ENCODE measurements at regions not wholly inside any gene's neighbourhood (a gene's known extent, or its start where the extent isn't known, plus 50 kb on each side); places are given as distances from the start of the nearest gene placed in this dataset.

GRCh38 chr16:65773301-65773874 is 593.1 kb upstream of the CDH5 start:
- no peak for FAIRE-seq
- no peak overlapping the region for H3K56ac ChIP-seq (replicated peaks; ENCODE audit: insufficient read length, low read depth, low read length)
- no peaks in the 10 kb centered on the region for H4K20me1 ChIP-seq (replicated peaks in 1 of 2; ENCODE audit: control insufficient read depth in 1 of 2, insufficient read depth in 2 of 2, low read length in 2 of 2)
- no peak overlapping the region for H4K8ac ChIP-seq (ENCODE audit: extremely low read depth, insufficient read depth, low read length)
- H3K4me2 ChIP-seq (ENCODE audit: insufficient read depth in 1 of 2, low read depth in 2 of 2, low read length in 2 of 2), result peak overlapping the region; percentile 8 to 55
- H3K79me1 ChIP-seq (ENCODE audit: low read depth, low read length), result no peaks in the 10 kb centered on the region
- H3K23me2 ChIP-seq (ENCODE audit: low read depth, low read length), result no peaks in the 10 kb centered on the region; the same call in 1 of the 2 replicates
- DNase-seq (ENCODE audit: low read depth in 1 of 2, low spot score in 2 of 2), result peak in 1 of 2 experiments; percentile 52
- H3K23ac ChIP-seq (ENCODE audit: insufficient read length), result no peak overlapping the region
- ChIA-PET CTCF (ENCODE audit: partially characterized antibody) (interaction anchor here (0.6 to 1.3 kb wide), 4 partner anchors 14 to 505 kb away, joined by 3 read pairs; no protein-coding TSS in a partner anchor), POLR2A (ENCODE audit: partially characterized antibody) (interaction anchor here (0.6 to 1.8 kb wide), 5 partner anchors 8 to 67 kb away, joined by 3 to 5 read pairs (median 3); no protein-coding TSS in a partner anchor)
- peak overlapping the region; percentile 16 for H2BK120ac ChIP-seq (replicated peaks; ENCODE audit: low read depth, low read length)
- peaks cover 6 to 22% (median 12%) of the 10 kb centered on the region in 4 experiments for H3K4me1 ChIP-seq (replicated peaks in 1 of 4; ENCODE audit: control insufficient read depth in 3 of 4, insufficient read depth in 4 of 4, low read length in 3 of 4)
- no peak overlapping the region for H3K14ac ChIP-seq (ENCODE audit: insufficient read length)
- peak overlapping the region; percentile 79 for H2AK5ac ChIP-seq (ENCODE audit: low read depth, low read length)
- peak overlapping the region; percentile 98 for H2BK20ac ChIP-seq (ENCODE audit: low read length)
- peak overlapping the region in 1 of 4 experiments; percentile 0; a peak in 1 of 8 replicates for H3K4me3 ChIP-seq (ENCODE audit: extremely low read depth in 1 of 4, insufficient read depth in 2 of 4, low read depth in 3 of 4, low read length in 4 of 4)
- no peak overlapping the region for H3K9ac ChIP-seq (replicated peaks in 1 of 4; ENCODE audit: extremely low read depth in 1 of 4, low read depth in 3 of 4, low read length in 3 of 4)
- no peaks in the 10 kb centered on the region for H3K27me3 ChIP-seq (replicated peaks in 1 of 4; ENCODE audit: control insufficient read depth in 3 of 4, extremely low read depth in 1 of 4, insufficient read depth in 3 of 4, low read length in 3 of 4)
- peak overlapping the region; percentile 98 for H2BK5ac ChIP-seq (ENCODE audit: low read depth, low read length)
- H3K27ac ChIP-seq (ENCODE audit: low read depth, low read length), result peak overlapping the region; percentile 39
- peaks cover 0 to 18% (median 1%) of the 10 kb centered on the region in 4 experiments; a peak in 2 of 8 replicates for H3K36me3 ChIP-seq (ENCODE audit: control insufficient read depth in 2 of 4, insufficient read depth in 4 of 4, low read length in 3 of 4)
- H4K5ac ChIP-seq (ENCODE audit: insufficient read length, low read depth, low read length), result peak overlapping the region; percentile 27
- H3K79me2 ChIP-seq (ENCODE audit: control insufficient read depth in 1 of 2, insufficient read depth in 2 of 2, low read length in 2 of 2), result no peaks in the 10 kb centered on the region
- H3K9me3 ChIP-seq (ENCODE audit: insufficient read depth in 2 of 2, low read depth in 1 of 2, low read length in 1 of 2), result peaks cover 27 to 34% of the 10 kb centered on the region in 2 experiments
- no peak overlapping the region for H2BK15ac ChIP-seq (ENCODE audit: low read length)
- H3K4ac ChIP-seq (replicated peaks; ENCODE audit: insufficient read length, low read depth, low read length), result no peak overlapping the region
- peak overlapping the region; percentile 81 for H4K91ac ChIP-seq (replicated peaks; ENCODE audit: insufficient read length, low read length)
- H3K18ac ChIP-seq (ENCODE audit: extremely low read depth, low read length), result peak overlapping the region; percentile 88
- 15% methylated on average over 10 of the region's 10 CpGs; no CpG with 5 or more reads in 1 of the 2 experiments for WGBS, 2 experiments (ENCODE audit: extremely low coverage in 1 of 2, insufficient coverage in 1 of 2, insufficient read length in 1 of 2, insufficient replicate concordance in 2 of 2, low coverage in 1 of 2, low lambda C conversion rate in 2 of 2, missing lambda C conversion rate in 1 of 2)
- H2BK12ac ChIP-seq (ENCODE audit: low read depth, low read length), result peak overlapping the region; percentile 88
- no peak overlapping the region for H2AFZ ChIP-seq (ENCODE audit: low read length)
- TF ChIP-seq CREB1 (IDR thresholded peaks at IDR 0.05) (no peak), BACH1 (IDR thresholded peaks at IDR 0.05; ENCODE audit: low read length) (no peak), RAD21 (IDR thresholded peaks at IDR 0.05 in 1 of 2, conservative IDR thresholded peaks at IDR 0.05 in 1 of 2; ENCODE audit: low read depth in 2 of 2, low read length in 2 of 2) (peak; percentile 0 to 7; a peak in 1 of 4 replicates), CEBPB (IDR thresholded peaks at IDR 0.05; ENCODE audit: low read depth, low read length) (0 out of 2 replicates have a peak, but pooled peaks have one; percentile 17), RNF2 (IDR thresholded peaks at IDR 0.05; ENCODE audit: borderline replicate concordance, low read depth, low read length, missing control alignments, poor library complexity, severe bottlenecking) (no peak), EP300 (IDR thresholded peaks at IDR 0.05; ENCODE audit: borderline replicate concordance in 1 of 2, low read depth in 2 of 2, low read length in 2 of 2) (no peak; a peak in 1 of 3 replicates), TCF12 (IDR thresholded peaks at IDR 0.05; ENCODE audit: low read depth, low read length) (0 out of 2 replicates have a peak, but pooled peaks have one; percentile 67), USF2 (IDR thresholded peaks at IDR 0.05; ENCODE audit: low read length) (no peak), SIN3A (conservative IDR thresholded peaks at IDR 0.05 in 1 of 2, IDR thresholded peaks at IDR 0.05 in 1 of 2; ENCODE audit: low read depth in 1 of 2, low read length in 2 of 2) (0 out of 4 replicates have a peak, but pooled peaks of 1 of the 2 experiments have one; percentile 38), PHF8 (conservative IDR thresholded peaks at IDR 0.05; ENCODE audit: low read depth, low read length) (no peak)

All from H1 (cell line).